Activated B cell treated with CpG ODN at 0.5 μM for 24 hours (primary cell): ENCODE measurements at regions not wholly inside any gene's neighbourhood (a gene's known extent, or its start where the extent isn't known, plus 50 kb on each side); places are given as distances from the start of the nearest gene placed in this dataset.

ENCODE experiments used
- ATAC-seq: fragments of 200-7000 bp; cut with Tn5 transposase; one replicate; pipeline ENCODE4 v1.10.0; 2021; ENCODE audit warnings: low read depth, mild to moderate bottlenecking, moderate library complexity
- CTCF ChIA-PET: fragments of 350-600 bp; sonication (Branson Sonifier 250); formaldehyde crosslinking; loops from one replicate; lab custom pipeline; 2021; ENCODE audit warnings: antibody characterized with exemption; lab: Charles Lee
- POLR2A ChIA-PET: fragments of 350-600 bp; sonication (Branson Sonifier 250); formaldehyde crosslinking; loops from one replicate; lab custom pipeline; 2021; ENCODE audit warnings: antibody characterized with exemption; lab: Charles Lee
- DNase-seq: peaks from one replicate; pipeline ENCODE4 v3.0.0; 2022
- H3K27ac Mint-ChIP-seq: one replicate; pipeline ENCODE4 v1.8.0; 2020; ENCODE audit warnings: mixed read lengths
- H3K27me3 Mint-ChIP-seq: one replicate; pipeline ENCODE4 v1.8.0; 2021; ENCODE audit warnings: mixed read lengths
- H3K36me3 Mint-ChIP-seq: one replicate; pipeline ENCODE4 v1.8.0; 2021; ENCODE audit warnings: low read depth, mixed read lengths
- H3K4me1 Mint-ChIP-seq: one replicate; pipeline ENCODE4 v1.8.0; 2021; ENCODE audit warnings: mixed read lengths
- H3K4me3 Mint-ChIP-seq: one replicate; pipeline ENCODE4 v1.8.0; 2020; ENCODE audit warnings: mild to moderate bottlenecking, mixed read lengths
- H3K9me3 Mint-ChIP-seq: one replicate; pipeline ENCODE4 v1.8.0; 2020; ENCODE audit warnings: mixed read lengths
- CTCF ChIP-seq: fragments of 200-600 bp; IDR thresholded peaks from one replicate; pipeline ENCODE4 v1.8.0; 2022; ENCODE audit warnings: antibody characterized with exemption, mild to moderate bottlenecking
- intact Hi-C: fragments of 100-400 bp; cut with micrococcal nuclease; formaldehyde crosslinking; loops from one replicate; pipeline ENCODE4 v1.15.1; 2024

GRCh38 chr5:173774271-173774761 lies 113.8 kb upstream of the CPEB4 start:
- CTCF ChIA-PET: no interaction called here
- H3K4me3 Mint-ChIP-seq: no peak overlapping the region
- intact Hi-C loops: no loop called here

GRCh38 chr5:173775261-173776197 lies 112.6 kb upstream of the CPEB4 start:
- no peak for TF ChIP-seq CTCF
- intact Hi-C loops: no loop called here
- no peak for ATAC-seq
- peaks cover 36% of the 10 kb centered on the region for H3K4me1 Mint-ChIP-seq
- no peak for DNase-seq
- H3K27ac Mint-ChIP-seq: no peak overlapping the region
- no peaks in the 10 kb centered on the region for H3K9me3 Mint-ChIP-seq
- H3K36me3 Mint-ChIP-seq: no peaks in the 10 kb centered on the region
- H3K27me3 Mint-ChIP-seq: no peaks in the 10 kb centered on the region
- ChIA-PET CTCF (no interaction called here), POLR2A (no interaction called here)
- H3K4me3 Mint-ChIP-seq: no peak overlapping the region

More at GRCh38 chr5:173774271-173774761, 113.8 kb upstream of the CPEB4 start:
- Mint-ChIP-seq H3K27ac (no peak overlapping the region), H3K9me3 (no peaks in the 10 kb centered on the region), H3K27me3 (no peaks in the 10 kb centered on the region), H3K36me3 (no peaks in the 10 kb centered on the region), H3K4me1 (peaks cover 35% of the 10 kb centered on the region)
- POLR2A ChIA-PET: no interaction called here
- no peak for TF ChIP-seq CTCF
- ATAC-seq: no peak
- no peak for DNase-seq

- intact Hi-C loops: no loop called here
- CTCF ChIA-PET: interaction anchor here (1.4 kb wide), 1 partner anchor 9 kb away, joined by 5 read pairs; no protein-coding TSS in a partner anchor
- TF ChIP-seq CTCF: no peak
- peaks cover 46% of the 10 kb centered on the region for H3K4me1 Mint-ChIP-seq
- no peaks in the 10 kb centered on the region for H3K9me3 Mint-ChIP-seq
- H3K27ac Mint-ChIP-seq: no peak overlapping the region
- POLR2A ChIA-PET: no interaction called here
- DNase-seq (no peak), ATAC-seq (no peak)
- H3K36me3 Mint-ChIP-seq: no peaks in the 10 kb centered on the region
- H3K27me3 Mint-ChIP-seq: no peaks in the 10 kb centered on the region
- no peak overlapping the region for H3K4me3 Mint-ChIP-seq
Measured at GRCh38 chr5:173777149-173777548, 111.0 kb upstream of the CPEB4 start.

- intact Hi-C loops: no loop called here
- ChIA-PET POLR2A (interaction anchor here (1.0 kb wide), 1 partner anchor 92 kb away, joined by 3 read pairs; no protein-coding TSS in a partner anchor), CTCF (interaction anchor here (1.4 kb wide), 1 partner anchor 9 kb away, joined by 5 read pairs; no protein-coding TSS in a partner anchor)
- no peak overlapping the region for H3K4me3 Mint-ChIP-seq
- peaks cover 52% of the 10 kb centered on the region for H3K4me1 Mint-ChIP-seq
- H3K36me3 Mint-ChIP-seq: no peaks in the 10 kb centered on the region
- no peak for DNase-seq
- no peaks in the 10 kb centered on the region for H3K27me3 Mint-ChIP-seq
- no peak for ATAC-seq
- no peak for TF ChIP-seq CTCF
- H3K27ac Mint-ChIP-seq: no peak overlapping the region
- no peaks in the 10 kb centered on the region for H3K9me3 Mint-ChIP-seq
Measured at GRCh38 chr5:173777674-173778073, 110.5 kb upstream of the CPEB4 start.

GRCh38 chr5:173778152-173778782 lies 109.9 kb upstream of the CPEB4 start:
- no peak overlapping the region for H3K4me3 Mint-ChIP-seq
- ChIA-PET POLR2A (interaction anchor here (1.0 kb wide), 1 partner anchor 91 kb away, joined by 3 read pairs; no protein-coding TSS in a partner anchor), CTCF (interaction anchor here (1.4 kb wide), 1 partner anchor 8 kb away, joined by 5 read pairs; no protein-coding TSS in a partner anchor)
- H3K4me1 Mint-ChIP-seq: peaks cover 56% of the 10 kb centered on the region
- no peaks in the 10 kb centered on the region for H3K27me3 Mint-ChIP-seq
- no peak for TF ChIP-seq CTCF
- intact Hi-C loops: no loop called here
- no peaks in the 10 kb centered on the region for H3K36me3 Mint-ChIP-seq
- ATAC-seq: no peak
- H3K9me3 Mint-ChIP-seq: no peaks in the 10 kb centered on the region
- no peak for DNase-seq
- no peak overlapping the region for H3K27ac Mint-ChIP-seq
